Activated T-cell treated with anti-CD3 and anti-CD28 coated beads, Interleukin-2, amount 50 U/mL, for 72 hours (primary cell): ENCODE measurements at regions not wholly inside any gene's neighbourhood (a gene's known extent, or its start where the extent isn't known, plus 50 kb on each side); places are given as distances from the start of the nearest gene placed in this dataset.
"Not testable (repeated sequence)": the region's sequence is repeated elsewhere in the genome, so short reads cannot be mapped to it uniquely, and the experiment has no call there.

Experiments used
- ATAC-seq, 2 donors: fragments of 150-1000 bp; cut with Tn5 transposase; replicated peaks in 1 of 2; 2 replicates each; pipeline ENCODE4 v1.10.0; 2021; ENCODE audit warnings: moderate library complexity in 2 of 2, mild to moderate bottlenecking in 1 of 2
- DNase-seq, 2 donors: peaks; one replicate each; pipeline ENCODE4 v3.0.0; 2021 to 2022; ENCODE audit warnings: mixed read lengths in 1 of 2
- H3K27ac Mint-ChIP-seq: one replicate; pipeline ENCODE4 v1.8.0; 2022; ENCODE audit warnings: mild to moderate bottlenecking, moderate library complexity, mixed read lengths
- H3K27me3 Mint-ChIP-seq: one replicate; pipeline ENCODE4 v1.8.0; 2022; ENCODE audit warnings: low read depth, mixed read lengths
- H3K36me3 Mint-ChIP-seq, 2 donors: one replicate each; pipeline ENCODE4 v1.8.0; 2022; ENCODE audit warnings: mixed read lengths in 2 of 2, mild to moderate bottlenecking in 1 of 2; ENCODE audit not compliant: insufficient read depth in 2 of 2
- H3K4me1 Mint-ChIP-seq: one replicate; pipeline ENCODE4 v1.8.0; 2022; ENCODE audit warnings: low read depth, mixed read lengths
- H3K4me3 Mint-ChIP-seq, 2 donors: one replicate each; pipeline ENCODE4 v1.8.0; 2022; ENCODE audit warnings: mild to moderate bottlenecking in 2 of 2, mixed read lengths in 2 of 2, moderate library complexity in 2 of 2
- H3K9me3 Mint-ChIP-seq, 2 donors: one replicate each; pipeline ENCODE4 v1.8.0; 2022; ENCODE audit warnings: mixed read lengths in 2 of 2

DNA sequence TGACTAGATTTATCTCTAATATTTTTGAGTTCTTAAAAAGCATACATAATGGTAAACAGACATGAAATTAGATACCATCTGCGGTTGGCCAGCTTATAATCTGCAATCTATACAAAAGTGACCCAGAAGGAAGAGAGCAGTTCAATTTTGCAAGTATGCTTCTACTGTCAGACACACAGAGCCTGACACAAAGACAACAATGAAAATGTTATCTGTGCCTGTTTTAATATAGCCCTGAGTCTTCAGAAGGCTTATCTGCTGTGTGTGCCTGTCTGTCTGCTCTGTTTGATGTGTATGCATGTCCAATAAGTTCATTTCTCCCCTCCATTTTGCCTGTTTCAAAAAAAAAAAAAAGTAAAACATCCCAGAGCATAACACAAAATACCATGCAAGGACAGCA lies 73.3 kb upstream of the FHIP2A start:
- ATAC-seq = no peak

DNA sequence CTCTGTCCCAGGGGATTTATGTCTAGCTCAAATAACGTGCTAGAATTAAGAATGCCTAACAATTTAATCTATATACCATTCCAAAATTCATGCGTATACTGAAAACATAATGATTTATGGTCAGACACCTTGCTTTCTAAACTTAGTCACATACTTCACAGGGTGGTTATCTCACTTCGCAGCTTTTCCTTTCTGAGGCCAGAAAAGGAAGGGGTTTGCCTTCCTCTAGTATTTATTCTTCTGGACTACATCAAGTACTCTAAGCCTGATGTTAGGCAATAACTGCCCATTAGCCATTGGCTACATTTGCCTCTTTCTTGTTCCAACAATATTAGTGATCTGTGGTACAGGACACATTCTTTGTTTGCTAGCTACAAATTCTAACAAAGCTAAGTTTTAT lies 72.6 kb upstream of the FHIP2A start:
- no peak for DNase-seq
- peaks cover 0 to 3% of the 10 kb centered on the region in 2 donors for H3K9me3 Mint-ChIP-seq
- H3K4me3 Mint-ChIP-seq = no peak overlapping the region
- no peak for ATAC-seq
- H3K36me3 Mint-ChIP-seq = no peaks in the 10 kb centered on the region
- no peaks in the 10 kb centered on the region for H3K4me1 Mint-ChIP-seq
- no peak overlapping the region for H3K27ac Mint-ChIP-seq
- peaks cover 24% of the 10 kb centered on the region for H3K27me3 Mint-ChIP-seq

More for the DNA sequence above, 73.3 kb upstream of the FHIP2A start:
- H3K9me3 Mint-ChIP-seq = peaks cover 0 to 3% of the 10 kb centered on the region in 2 donors
- no peak overlapping the region for H3K4me3 Mint-ChIP-seq
- H3K27me3 Mint-ChIP-seq = peaks cover 31% of the 10 kb centered on the region
- H3K4me1 Mint-ChIP-seq = no peaks in the 10 kb centered on the region
- H3K27ac Mint-ChIP-seq = no peak overlapping the region
- H3K36me3 Mint-ChIP-seq = no peaks in the 10 kb centered on the region
- DNase-seq = no peak

DNA sequence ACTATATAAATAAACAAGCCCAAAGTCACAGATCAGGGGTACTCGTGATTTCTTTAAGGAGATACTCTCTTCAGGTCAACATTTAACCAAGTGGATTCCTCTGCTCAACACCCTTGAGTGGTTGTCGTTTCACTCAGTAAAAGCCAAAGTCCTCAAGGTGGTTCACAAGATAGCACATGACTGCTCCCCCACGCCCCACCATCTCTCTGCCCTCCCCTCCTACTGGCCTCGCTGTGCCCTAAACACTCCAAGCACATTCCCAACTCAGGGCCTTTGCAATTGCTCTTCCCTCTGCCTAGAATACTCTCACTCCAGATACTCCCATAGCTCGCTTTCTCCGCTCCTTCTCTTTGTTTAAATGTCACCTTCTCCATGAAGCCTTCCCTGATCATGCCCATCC lies 72.1 kb upstream of the FHIP2A start:
- DNase-seq = no peak
- peaks cover 20% of the 10 kb centered on the region for H3K27me3 Mint-ChIP-seq
- no peaks in the 10 kb centered on the region for H3K36me3 Mint-ChIP-seq
- H3K27ac Mint-ChIP-seq = no peak overlapping the region
- no peak overlapping the region for H3K4me3 Mint-ChIP-seq
- no peak for ATAC-seq
- H3K4me1 Mint-ChIP-seq = no peaks in the 10 kb centered on the region
- H3K9me3 Mint-ChIP-seq = peaks cover 0 to 3% of the 10 kb centered on the region in 2 donors

DNA sequence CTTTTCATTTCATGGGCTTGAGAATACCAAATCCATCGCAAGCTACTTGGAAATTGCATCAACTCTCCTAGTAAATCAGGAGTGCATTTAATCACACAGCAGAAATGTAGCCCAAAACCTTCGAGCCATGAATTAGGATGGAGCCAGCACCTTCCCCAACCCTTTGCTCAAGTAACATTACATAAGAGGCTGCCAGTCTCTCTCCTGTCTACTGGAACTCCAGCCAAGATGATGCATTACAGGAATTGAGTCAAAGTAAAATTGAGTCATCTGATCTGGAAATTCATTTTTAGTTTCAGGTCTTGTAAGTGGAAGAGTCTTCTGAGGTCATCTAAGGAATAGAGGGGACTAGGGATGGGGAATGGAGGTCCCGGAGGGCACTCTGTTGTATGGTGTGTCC lies 69.7 kb upstream of the FHIP2A start:
- Mint-ChIP-seq H3K36me3 (no peaks in the 10 kb centered on the region), H3K27me3 (peaks cover 11% of the 10 kb centered on the region), H3K4me1 (no peaks in the 10 kb centered on the region), H3K9me3 (peaks cover 0 to 3% of the 10 kb centered on the region in 2 donors), H3K27ac (no peak overlapping the region), H3K4me3 (no peak overlapping the region)
- ATAC-seq = no peak
- no peak for DNase-seq

DNA sequence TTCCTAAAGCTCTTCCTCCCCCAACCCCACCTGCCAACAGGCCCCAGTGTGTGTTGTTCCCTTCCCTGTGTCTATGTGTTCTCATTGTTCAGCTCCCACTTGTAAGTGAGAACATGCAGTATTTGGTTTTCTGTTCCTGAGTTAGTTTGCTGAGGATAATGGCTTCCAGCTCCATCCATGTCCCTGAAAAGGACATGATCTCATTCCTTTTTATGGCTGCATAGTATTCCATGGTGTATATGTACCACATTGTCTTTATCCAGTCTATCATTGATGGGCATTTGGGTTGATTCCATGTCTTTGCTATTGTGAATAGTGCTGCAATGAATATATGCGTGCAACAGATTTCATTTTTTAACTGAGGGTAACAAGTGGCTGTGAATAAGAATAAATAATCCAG lies 69.0 kb upstream of the FHIP2A start:
- H3K27ac Mint-ChIP-seq, H3K36me3 Mint-ChIP-seq, H3K27me3 Mint-ChIP-seq, H3K4me3 Mint-ChIP-seq, DNase-seq, ATAC-seq, H3K4me1 Mint-ChIP-seq, H3K9me3 Mint-ChIP-seq: not testable (repeated sequence)

DNA sequence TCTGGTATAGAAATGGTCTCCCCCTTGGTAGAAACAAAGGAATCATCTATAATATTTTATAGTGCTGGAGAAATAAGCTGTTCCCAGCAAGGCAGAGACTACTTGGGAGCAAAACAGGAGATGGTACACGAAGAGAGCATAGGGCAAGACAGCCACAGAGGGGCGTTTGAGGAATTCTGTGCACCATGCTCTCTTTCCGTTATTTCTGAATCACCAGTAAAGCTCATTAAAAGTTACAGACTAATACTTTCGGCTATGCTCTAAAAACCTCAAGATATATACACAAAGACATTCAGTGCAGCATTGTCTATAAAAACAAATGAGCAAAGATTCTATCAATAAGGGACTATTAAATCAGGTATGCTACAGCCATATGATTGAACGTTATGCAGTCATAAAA lies 68.5 kb upstream of the FHIP2A start:
- H3K4me1 Mint-ChIP-seq = no peaks in the 10 kb centered on the region
- no peak for ATAC-seq
- no peaks in the 10 kb centered on the region for H3K36me3 Mint-ChIP-seq
- no peak overlapping the region for H3K4me3 Mint-ChIP-seq
- no peak overlapping the region for H3K27ac Mint-ChIP-seq
- peaks cover 0 to 3% of the 10 kb centered on the region in 2 donors for H3K9me3 Mint-ChIP-seq
- DNase-seq = no peak
- H3K27me3 Mint-ChIP-seq = peaks cover 8% of the 10 kb centered on the region

DNA sequence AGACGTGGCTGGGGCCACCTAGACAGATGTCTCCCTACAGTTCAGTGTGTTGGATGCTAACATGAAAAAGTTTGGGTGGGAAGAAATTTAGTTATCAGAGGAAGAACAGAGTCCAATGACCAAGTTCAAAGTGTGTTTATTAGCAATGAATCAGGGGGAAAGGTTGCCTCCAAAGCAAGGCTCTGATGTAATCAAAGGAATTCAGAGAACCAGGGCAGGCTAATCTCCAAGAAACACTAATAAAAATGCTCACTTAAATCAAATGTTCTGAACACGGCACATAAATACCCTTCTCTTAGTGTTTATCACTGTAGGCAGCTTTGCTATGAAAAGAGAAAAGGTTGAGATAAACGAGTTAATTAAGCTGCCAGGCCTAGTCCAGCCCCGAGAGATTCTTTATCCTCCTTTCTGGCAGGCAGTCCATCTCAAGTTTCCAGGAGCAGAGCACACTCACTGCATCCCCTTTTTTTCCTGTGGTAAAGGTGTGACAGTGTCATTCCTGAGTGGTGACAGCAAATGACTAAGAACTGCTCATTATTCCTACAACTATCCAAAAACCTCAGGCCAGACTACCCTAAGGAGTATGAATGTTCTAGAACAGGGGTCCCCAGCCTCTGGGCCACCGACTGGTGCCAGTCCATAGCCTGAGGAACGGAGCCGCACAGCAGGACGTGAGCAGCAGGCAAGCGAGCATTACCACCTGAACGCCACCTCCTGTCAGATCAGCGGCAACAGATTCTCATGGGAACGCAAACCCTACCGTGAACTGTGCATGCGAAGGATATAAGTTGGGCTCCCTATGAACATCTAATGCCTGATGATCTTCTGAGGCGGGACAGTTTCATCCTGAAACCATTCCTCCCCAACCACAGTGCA lies 66.9 kb upstream of the FHIP2A start:
- DNase-seq (no peak), ATAC-seq (no peak)
- H3K4me3 Mint-ChIP-seq = no peak overlapping the region
- H3K27me3 Mint-ChIP-seq = peaks cover 3% of the 10 kb centered on the region
- H3K27ac Mint-ChIP-seq = no peak overlapping the region
- H3K9me3 Mint-ChIP-seq = peaks cover 0 to 3% of the 10 kb centered on the region in 2 donors
- H3K36me3 Mint-ChIP-seq = no peaks in the 10 kb centered on the region
- no peaks in the 10 kb centered on the region for H3K4me1 Mint-ChIP-seq

DNA sequence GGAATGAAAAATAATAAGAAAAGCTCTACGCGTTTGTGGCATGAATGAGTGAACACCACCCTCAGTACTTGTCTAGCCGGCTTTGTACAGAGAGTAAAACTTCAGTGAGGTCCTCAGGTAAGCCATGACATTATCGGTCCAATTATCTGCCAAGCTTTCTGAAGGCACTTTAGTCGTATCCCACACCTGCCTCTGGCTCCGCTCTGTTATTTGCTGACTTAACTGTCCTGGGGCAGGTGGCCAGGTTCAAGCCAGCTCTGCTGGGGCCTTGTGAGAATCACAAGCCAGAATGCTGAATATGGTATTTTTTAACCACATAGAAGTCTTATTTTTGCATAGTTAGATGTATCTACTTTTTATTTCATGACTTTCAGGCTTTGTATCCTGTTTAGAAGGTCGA lies 66.0 kb upstream of the FHIP2A start:
- Mint-ChIP-seq H3K27me3 (no peaks in the 10 kb centered on the region), H3K4me3 (no peak overlapping the region), H3K36me3 (no peaks in the 10 kb centered on the region), H3K27ac (no peak overlapping the region), H3K9me3 (peaks cover 0 to 3% of the 10 kb centered on the region in 2 donors), H3K4me1 (no peaks in the 10 kb centered on the region)
- ATAC-seq (no peak), DNase-seq (no peak)

DNA sequence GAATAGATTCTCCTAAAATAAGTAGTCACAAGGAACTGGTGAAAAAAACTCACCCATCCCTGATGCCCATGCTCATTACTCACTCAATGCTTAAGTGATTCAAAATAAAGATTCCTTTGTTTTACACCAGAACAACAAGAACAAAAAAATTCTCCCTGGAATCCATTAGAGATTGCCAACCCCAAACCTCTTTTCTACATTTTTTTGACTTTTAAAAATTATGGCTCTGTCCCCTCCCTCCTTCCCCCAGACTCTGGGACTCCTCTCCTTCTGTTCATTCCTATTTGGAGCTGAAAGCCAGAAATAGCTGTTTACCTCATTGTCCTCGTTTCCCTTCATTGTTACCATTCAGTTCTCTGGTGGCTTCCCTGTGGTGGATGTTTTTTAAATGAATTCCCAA lies 63.2 kb upstream of the FHIP2A start:
- Mint-ChIP-seq H3K4me1 (no peaks in the 10 kb centered on the region), H3K27me3 (peaks cover 20% of the 10 kb centered on the region), H3K36me3 (no peaks in the 10 kb centered on the region), H3K27ac (no peak overlapping the region), H3K4me3 (no peak overlapping the region), H3K9me3 (no peaks in the 10 kb centered on the region)
- DNase-seq = no peak
- ATAC-seq = no peak

DNA sequence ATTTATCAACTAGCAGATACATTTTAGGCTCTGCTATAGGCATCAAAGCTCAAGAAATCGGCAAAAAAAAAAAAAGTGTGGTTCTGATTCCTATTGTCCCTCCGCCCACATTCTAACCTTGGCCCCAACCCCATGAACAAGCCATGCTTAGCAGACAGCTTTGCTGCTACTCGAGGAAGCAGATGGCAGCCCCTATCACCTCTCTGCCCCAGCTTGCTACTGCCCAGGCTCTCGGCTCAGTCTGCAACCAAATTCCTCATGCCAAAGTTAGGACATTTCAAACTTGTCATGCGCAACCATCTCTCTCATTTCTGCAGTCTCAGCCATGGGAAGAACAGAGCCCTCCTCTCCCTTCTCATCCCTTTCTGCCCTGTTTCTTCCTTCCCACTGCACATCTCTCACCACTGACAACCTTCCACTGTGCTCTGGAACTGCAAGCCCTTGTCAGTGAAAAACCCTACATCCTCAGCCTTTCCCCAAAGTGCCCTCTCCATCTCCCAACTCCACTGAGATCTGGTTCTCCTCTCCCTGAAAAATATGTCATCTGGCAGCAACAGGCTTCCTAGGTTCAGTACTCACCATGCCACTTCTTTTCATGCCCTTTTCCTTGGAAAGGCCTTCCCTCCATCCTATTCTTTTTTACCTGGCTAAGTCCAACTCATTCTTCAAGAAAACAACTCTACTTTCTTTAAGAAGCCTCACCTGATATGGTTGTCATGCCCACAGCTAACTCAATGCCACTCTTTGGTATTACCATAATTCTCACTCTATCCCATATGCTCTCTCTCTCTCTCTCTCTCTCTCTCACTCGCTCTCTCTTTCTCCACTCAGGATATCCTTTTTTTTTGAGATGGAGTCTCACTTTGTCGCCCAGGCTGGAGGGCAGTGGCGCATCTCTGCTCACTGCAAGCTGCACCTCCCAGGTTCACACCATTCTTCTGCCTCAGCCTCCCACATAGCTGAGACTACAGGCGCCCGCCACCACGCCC lies 60.1 kb upstream of the FHIP2A start:
- Mint-ChIP-seq H3K36me3 (no peaks in the 10 kb centered on the region), H3K27me3 (peaks cover 20% of the 10 kb centered on the region)
- ATAC-seq = no peak

DNA sequence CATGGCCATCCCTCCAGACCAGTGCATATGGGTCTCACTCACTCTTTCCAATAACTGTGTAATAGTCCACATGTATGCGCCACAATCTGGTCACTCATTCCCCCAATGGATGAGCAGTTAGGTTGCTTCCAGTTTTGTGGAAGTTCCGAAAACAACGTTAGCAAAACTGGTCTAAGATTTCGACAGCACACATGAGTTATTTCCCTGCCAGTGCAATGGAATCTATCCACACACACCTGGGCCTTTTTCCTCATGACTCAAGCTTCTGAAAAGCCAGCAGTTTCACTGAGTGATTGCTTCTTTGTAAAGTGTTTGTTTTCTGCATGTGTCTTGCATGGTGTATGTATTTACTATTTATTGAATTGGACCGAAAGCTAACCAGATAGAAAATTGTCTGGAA lies 58.8 kb upstream of the FHIP2A start:
- Mint-ChIP-seq H3K27ac (no peak overlapping the region), H3K4me1 (no peaks in the 10 kb centered on the region), H3K36me3 (no peaks in the 10 kb centered on the region), H3K4me3 (no peak overlapping the region), H3K27me3 (peaks cover 29% of the 10 kb centered on the region), H3K9me3 (no peaks in the 10 kb centered on the region)
- DNase-seq (no peak), ATAC-seq (no peak)

More for the DNA sequence above, 60.1 kb upstream of the FHIP2A start:
- no peaks in the 10 kb centered on the region for H3K9me3 Mint-ChIP-seq
- H3K4me3 Mint-ChIP-seq = no peak overlapping the region
- H3K27ac Mint-ChIP-seq = no peak overlapping the region
- no peaks in the 10 kb centered on the region for H3K4me1 Mint-ChIP-seq
- no peak for DNase-seq

DNA sequence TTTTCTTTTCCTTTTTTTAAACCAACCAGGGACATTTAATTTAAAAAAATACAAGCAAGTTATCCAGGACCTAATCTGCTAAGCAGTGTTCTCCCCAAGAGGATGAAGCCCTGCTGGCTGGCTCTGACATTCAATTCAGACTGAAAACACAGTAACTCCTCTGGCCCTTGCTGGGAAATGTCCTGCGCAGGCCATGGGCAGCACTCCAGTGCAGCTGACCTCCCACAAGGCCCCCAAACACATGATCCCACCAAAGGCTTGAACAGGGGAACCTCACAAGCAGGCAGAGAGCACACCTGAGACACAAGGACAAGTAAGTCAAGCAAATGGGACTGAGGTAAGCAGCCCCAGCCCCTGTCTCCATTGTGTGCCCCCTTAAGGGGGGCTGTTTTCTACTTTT lies 56.9 kb upstream of the FHIP2A start:
- Mint-ChIP-seq H3K27ac (no peak overlapping the region), H3K4me3 (no peak overlapping the region), H3K9me3 (no peaks in the 10 kb centered on the region), H3K36me3 (no peaks in the 10 kb centered on the region), H3K4me1 (no peaks in the 10 kb centered on the region), H3K27me3 (peaks cover 38% of the 10 kb centered on the region)
- no peak for ATAC-seq
- DNase-seq = no peak

DNA sequence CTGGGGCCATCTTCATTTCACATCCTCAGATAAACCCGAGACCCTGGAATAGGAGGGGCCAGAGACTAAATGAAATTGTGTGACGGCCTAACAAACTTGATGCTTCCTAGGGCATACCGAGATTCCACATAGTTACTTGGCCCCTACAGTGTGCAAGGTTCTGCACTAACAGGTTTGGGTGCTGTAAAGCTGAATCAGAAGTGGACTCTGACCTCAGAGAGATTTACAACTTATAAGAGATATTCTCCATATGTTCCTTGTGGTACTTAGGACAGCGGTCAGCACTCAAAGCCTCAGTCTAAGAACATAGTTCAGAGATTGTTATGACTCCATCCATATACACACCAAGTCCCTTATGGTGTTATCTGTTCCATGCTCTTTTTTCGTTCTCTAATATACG lies 55.1 kb upstream of the FHIP2A start:
- peaks cover 7% of the 10 kb centered on the region for H3K4me1 Mint-ChIP-seq
- H3K27ac Mint-ChIP-seq = no peak overlapping the region
- ATAC-seq (no peak), DNase-seq (no peak)
- peaks cover 44% of the 10 kb centered on the region for H3K27me3 Mint-ChIP-seq
- no peaks in the 10 kb centered on the region for H3K36me3 Mint-ChIP-seq
- H3K9me3 Mint-ChIP-seq = no peaks in the 10 kb centered on the region
- H3K4me3 Mint-ChIP-seq = peak overlapping the region; percentile 14 to 59
